ENCODE measurements at regions not wholly inside any gene's neighbourhood (a gene's known extent, or its start where the extent isn't known, plus 50 kb on each side); places are given as distances from the start of the nearest gene placed in this dataset.

- Histone ChIP-seq H3K4me3 (replicated peaks in 1 of 3; ENCODE audit: insufficient read depth in 1 of 3, low read depth in 2 of 3, low read length in 3 of 3) (no peak overlapping the region), H3K9me3 (ENCODE audit: low read length) (no peaks in the 10 kb centered on the region), H3K79me2 (ENCODE audit: insufficient read depth, low read length) (no peaks in the 10 kb centered on the region), H3K36me3 (replicated peaks in 1 of 2; ENCODE audit: control insufficient read depth in 1 of 2, insufficient read depth in 2 of 2, low read length in 2 of 2) (no peaks in the 10 kb centered on the region), H4K20me1 (ENCODE audit: insufficient read depth, low read length) (no peaks in the 10 kb centered on the region), H3K9ac (ENCODE audit: insufficient read depth, low read depth, low read length) (no peak overlapping the region), H3K27ac (ENCODE audit: extremely low read length, insufficient read depth, low read length) (no peak overlapping the region), H3K4me2 (ENCODE audit: low read depth, low read length) (no peak overlapping the region), H2AFZ (ENCODE audit: low read length) (no peak overlapping the region), H3K27me3 (ENCODE audit: control insufficient read depth in 1 of 2, insufficient read depth in 2 of 2, low read length in 2 of 2) (peaks cover 0 to 10% of the 10 kb centered on the region in 2 experiments; a peak in 2 of 5 replicates), H3K4me1 (ENCODE audit: insufficient read depth, low read length) (no peaks in the 10 kb centered on the region)
- FAIRE-seq = no peak
- no TSS peak for BruUV-seq (replicated peaks)
- no peak for DNase-seq (ENCODE audit: low spot score)
- ChIA-PET CTCF (ENCODE audit: low intra/inter-chr PET ratio, low total read pairs) (no interaction called here), POLR2A (no interaction called here)
- in situ Hi-C loops (cut with HindIII; ENCODE audit: extremely low pct_ligation_motif_present, low pct_unique_long_range_greater_than_20kb) = no loop called here
- no peak for TF ChIP-seq BORCS8-MEF2B (CRISPR knock-in tag; IDR thresholded peaks at IDR 0.05)
- no peak for TF ChIP-seq FOXA3 (CRISPR knock-in tag; IDR thresholded peaks at IDR 0.05)
- TF ChIP-seq ZBTB44 (CRISPR knock-in tag; IDR thresholded peaks at IDR 0.05) = no peak
- TF ChIP-seq ATF7 (IDR thresholded peaks at IDR 0.05) = no peak
- TF ChIP-seq ATF7 (CRISPR knock-in tag; IDR thresholded peaks at IDR 0.05) = no peak
- TF ChIP-seq PHF20 (CRISPR knock-in tag; IDR thresholded peaks at IDR 0.05) = no peak
- no peak for TF ChIP-seq BRF2 (CRISPR knock-in tag; IDR thresholded peaks at IDR 0.05)
- no peak for TF ChIP-seq ZNF12 (CRISPR knock-in tag; IDR thresholded peaks at IDR 0.05)
- TF ChIP-seq ZFX (CRISPR knock-in tag; IDR thresholded peaks at IDR 0.05; ENCODE audit: low read depth) = no peak
- TF ChIP-seq PAF1 (CRISPR knock-in tag; IDR thresholded peaks at IDR 0.05) = no peak
- no peak for TF ChIP-seq PREB (CRISPR knock-in tag; IDR thresholded peaks at IDR 0.05)
- TF ChIP-seq ZNF615 (CRISPR knock-in tag; IDR thresholded peaks at IDR 0.05; ENCODE audit: borderline replicate concordance) = no peak
- TF ChIP-seq ZNF484 (CRISPR knock-in tag; IDR thresholded peaks at IDR 0.05; ENCODE audit: borderline replicate concordance, low read depth) = no peak
- no peak for TF ChIP-seq MXD4 (CRISPR knock-in tag; IDR thresholded peaks at IDR 0.05)
- TF ChIP-seq GABPB1 (CRISPR knock-in tag; IDR thresholded peaks at IDR 0.05) = no peak
- no peak for TF ChIP-seq MEIS1 (CRISPR knock-in tag; IDR thresholded peaks at IDR 0.05; ENCODE audit: borderline replicate concordance)
- ATAC-seq = no peak
- WGBS (ENCODE audit: low lambda C conversion rate) = 33% methylated on average over 7 of the region's 8 CpGs
- intact Hi-C loops (cut with micrococcal nuclease; ENCODE audit: unreplicated experiment) = no loop called here
Measured at GRCh38 chr11:115944596-115944995, 440.4 kb upstream of the CADM1 start.

Data from HepG2 (cell line).